MCF 10A (cell line): ENCODE measurements at regions not wholly inside any gene's neighbourhood (a gene's known extent, or its start where the extent isn't known, plus 50 kb on each side); places are given as distances from the start of the nearest gene placed in this dataset.

Source experiments
- BruUV-seq: library from RNA; stranded (reverse); fragments of 400-500 nt; replicated peaks from 2 replicates; lab custom pipeline; 2021; lab: Mats Ljungman, UMichigan
- CTCF ChIA-PET: fragments of 300-600 bp; sonication (Branson Sonifier 250); formaldehyde crosslinking; extraction: SDS; loops from one replicate; lab custom pipeline; 2021; ENCODE audit warnings: antibody characterized with exemption, inconsistent platforms; lab: Yijun Ruan, JAX
- POLR2A ChIA-PET: fragments of 300-600, 350-650 bp; sonication (Branson Sonifier 250); formaldehyde crosslinking; extraction: SDS; loops from one replicate; lab custom pipeline; 2020; ENCODE audit warnings: antibody characterized with exemption, inconsistent platforms; lab: Yijun Ruan, JAX
- DNase-seq: peaks from one replicate; pipeline ENCODE4 v3.0.0-alpha.2; 2018; ENCODE audit not compliant: unreplicated experiment
- H3K27ac Mint-ChIP-seq: one replicate; pipeline ENCODE4 v1.8.0; 2022; ENCODE audit warnings: mild to moderate bottlenecking, low read depth, mixed read lengths; ENCODE audit not compliant: unreplicated experiment
- H3K27me3 Mint-ChIP-seq: one replicate; pipeline ENCODE4 v1.8.0; 2022; ENCODE audit warnings: mixed read lengths; ENCODE audit not compliant: insufficient read depth, unreplicated experiment
- H3K36me3 Mint-ChIP-seq: one replicate; pipeline ENCODE4 v1.8.0; 2022; ENCODE audit warnings: mild to moderate bottlenecking, moderate library complexity, mixed read lengths; ENCODE audit not compliant: insufficient read depth, unreplicated experiment
- H3K4me1 Mint-ChIP-seq: one replicate; pipeline ENCODE4 v1.8.0; 2022; ENCODE audit warnings: mixed read lengths; ENCODE audit not compliant: insufficient read depth, unreplicated experiment
- H3K4me3 Mint-ChIP-seq: one replicate; pipeline ENCODE4 v1.8.0; 2022; ENCODE audit warnings: mild to moderate bottlenecking, moderate library complexity, mixed read lengths; ENCODE audit not compliant: unreplicated experiment
- H3K9me3 Mint-ChIP-seq: one replicate; pipeline ENCODE4 v1.8.0; 2022; ENCODE audit warnings: mixed read lengths; ENCODE audit not compliant: unreplicated experiment
- intact Hi-C: fragments of 100-400 bp; cut with micrococcal nuclease; formaldehyde crosslinking; loops from 2 replicates; pipeline ENCODE4 v1.14.1; 2022
- TF ChIP-seq, protein P1 (sequence below): fragments of 200-600 bp; IDR thresholded peaks from one replicate; pipeline ENCODE4 v1.8.0; 2022; ENCODE audit warnings: antibody characterized with exemption, mild to moderate bottlenecking; ENCODE audit not compliant: unreplicated experiment

DNA sequence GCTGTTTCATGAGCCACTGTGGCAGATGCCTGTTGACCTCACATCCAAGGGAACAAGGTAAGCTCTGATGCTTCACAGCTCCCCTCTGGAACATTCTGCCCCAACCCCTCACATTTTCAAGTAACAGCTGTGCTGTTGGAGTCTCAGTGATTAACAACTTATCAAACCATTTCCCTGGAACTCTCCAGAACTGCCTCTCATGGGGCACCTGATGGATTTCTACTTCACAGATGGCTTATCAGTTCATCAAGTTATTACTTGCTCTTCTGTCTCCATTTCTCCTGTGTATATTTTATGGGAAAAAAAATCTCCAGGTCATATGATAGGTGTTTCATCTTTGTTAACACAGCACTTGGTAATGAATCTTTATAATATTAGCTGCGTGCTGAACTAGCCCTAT, 322.4 kb downstream of the MAN2A1 start:
- ChIA-PET POLR2A (interaction anchor here (0.6 kb wide), 1 partner anchor 363 kb away, joined by 3 read pairs; no protein-coding TSS in a partner anchor), CTCF (interaction anchor here (1.0 kb wide), 1 partner anchor 36 kb away, joined by 3 read pairs; no protein-coding TSS in a partner anchor)
- TF ChIP-seq, protein P1, sequence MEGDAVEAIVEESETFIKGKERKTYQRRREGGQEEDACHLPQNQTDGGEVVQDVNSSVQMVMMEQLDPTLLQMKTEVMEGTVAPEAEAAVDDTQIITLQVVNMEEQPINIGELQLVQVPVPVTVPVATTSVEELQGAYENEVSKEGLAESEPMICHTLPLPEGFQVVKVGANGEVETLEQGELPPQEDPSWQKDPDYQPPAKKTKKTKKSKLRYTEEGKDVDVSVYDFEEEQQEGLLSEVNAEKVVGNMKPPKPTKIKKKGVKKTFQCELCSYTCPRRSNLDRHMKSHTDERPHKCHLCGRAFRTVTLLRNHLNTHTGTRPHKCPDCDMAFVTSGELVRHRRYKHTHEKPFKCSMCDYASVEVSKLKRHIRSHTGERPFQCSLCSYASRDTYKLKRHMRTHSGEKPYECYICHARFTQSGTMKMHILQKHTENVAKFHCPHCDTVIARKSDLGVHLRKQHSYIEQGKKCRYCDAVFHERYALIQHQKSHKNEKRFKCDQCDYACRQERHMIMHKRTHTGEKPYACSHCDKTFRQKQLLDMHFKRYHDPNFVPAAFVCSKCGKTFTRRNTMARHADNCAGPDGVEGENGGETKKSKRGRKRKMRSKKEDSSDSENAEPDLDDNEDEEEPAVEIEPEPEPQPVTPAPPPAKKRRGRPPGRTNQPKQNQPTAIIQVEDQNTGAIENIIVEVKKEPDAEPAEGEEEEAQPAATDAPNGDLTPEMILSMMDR, result no peak
- Mint-ChIP-seq H3K9me3 (peaks cover 11% of the 10 kb centered on the region), H3K36me3 (no peaks in the 10 kb centered on the region), H3K4me1 (no peaks in the 10 kb centered on the region), H3K4me3 (no peak overlapping the region), H3K27me3 (no peaks in the 10 kb centered on the region), H3K27ac (no peak overlapping the region)
- no peak for DNase-seq
- intact Hi-C loops, result no loop called here
- no TSS peak for BruUV-seq

- CTCF ChIA-PET, result interaction anchor here (0.7 to 1.0 kb wide), 2 partner anchors 35 to 824 kb away, joined by 3 read pairs; no protein-coding TSS in a partner anchor
- no peak for DNase-seq
- no peak overlapping the region for H3K4me3 Mint-ChIP-seq
- no peak overlapping the region for H3K27ac Mint-ChIP-seq
- intact Hi-C loops, result no loop called here
- no peaks in the 10 kb centered on the region for H3K36me3 Mint-ChIP-seq
- H3K9me3 Mint-ChIP-seq, result peaks cover 11% of the 10 kb centered on the region
- POLR2A ChIA-PET, result no interaction called here
- H3K27me3 Mint-ChIP-seq, result no peaks in the 10 kb centered on the region
- no TSS peak for BruUV-seq
- no peaks in the 10 kb centered on the region for H3K4me1 Mint-ChIP-seq
- TF ChIP-seq, protein P1, result no peak
Measured at GRCh38 chr5:110013017-110013416, 323.3 kb downstream of the MAN2A1 start.

DNA sequence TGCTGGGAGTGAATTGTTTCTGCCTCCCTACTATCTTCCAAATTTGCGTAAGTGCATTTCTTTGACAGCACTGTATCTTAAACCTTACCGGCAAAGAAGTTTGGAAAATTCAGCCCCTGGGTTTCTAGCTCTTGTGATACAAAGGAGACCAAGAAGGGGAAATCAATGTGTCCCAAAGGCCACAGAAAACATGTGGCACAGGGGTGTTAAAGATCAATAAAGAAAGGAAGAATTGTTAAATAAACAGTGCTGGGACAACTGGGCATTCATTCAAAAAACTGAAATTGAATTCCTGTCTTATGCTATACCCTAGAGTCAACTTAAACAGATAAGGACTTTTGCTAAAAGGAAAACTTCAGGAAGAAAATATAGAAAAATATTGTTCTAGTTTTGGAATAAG, 328.1 kb downstream of the MAN2A1 start:
- intact Hi-C loops, result no loop called here
- CTCF ChIA-PET, result no interaction called here
- no peak overlapping the region for H3K27ac Mint-ChIP-seq
- POLR2A ChIA-PET, result no interaction called here
- H3K27me3 Mint-ChIP-seq, result no peaks in the 10 kb centered on the region
- H3K4me3 Mint-ChIP-seq, result no peak overlapping the region
- TF ChIP-seq, protein P1, result no peak
- peaks cover 10% of the 10 kb centered on the region for H3K9me3 Mint-ChIP-seq
- no peaks in the 10 kb centered on the region for H3K36me3 Mint-ChIP-seq
- no peaks in the 10 kb centered on the region for H3K4me1 Mint-ChIP-seq
- no peak for DNase-seq
- BruUV-seq, result no TSS peak

DNA sequence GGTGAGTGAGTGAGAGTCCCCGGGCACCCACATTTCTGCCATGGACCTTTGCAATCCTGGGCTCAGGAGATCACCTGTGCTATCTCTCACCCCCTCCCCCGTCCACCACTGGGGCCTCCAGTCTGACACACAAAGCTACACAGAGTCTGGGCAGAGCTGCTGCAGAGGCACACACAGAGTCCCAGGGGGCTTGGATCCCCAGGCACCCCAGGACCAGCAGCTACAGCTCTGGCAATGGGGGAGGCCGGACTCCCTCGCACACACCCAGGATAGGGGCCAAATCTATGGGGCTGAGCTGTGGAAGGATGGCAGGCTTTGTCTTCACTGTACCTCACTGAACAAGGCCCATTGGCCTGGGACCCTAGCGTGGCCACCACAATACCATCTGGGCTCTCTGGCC, 328.8 kb downstream of the MAN2A1 start:
- Mint-ChIP-seq H3K4me1 (no peaks in the 10 kb centered on the region), H3K27ac (no peak overlapping the region), H3K36me3 (no peaks in the 10 kb centered on the region), H3K9me3 (peaks cover 4% of the 10 kb centered on the region), H3K4me3 (no peak overlapping the region), H3K27me3 (no peaks in the 10 kb centered on the region)
- POLR2A ChIA-PET, result no interaction called here
- no TSS peak for BruUV-seq
- CTCF ChIA-PET, result no interaction called here
- intact Hi-C loops, result no loop called here
- TF ChIP-seq, protein P1, result no peak
- DNase-seq, result no peak
